ENCODE measurements at regions not wholly inside any gene's neighbourhood (a gene's known extent, or its start where the extent isn't known, plus 50 kb on each side); places are given as distances from the start of the nearest gene placed in this dataset.

DNA sequence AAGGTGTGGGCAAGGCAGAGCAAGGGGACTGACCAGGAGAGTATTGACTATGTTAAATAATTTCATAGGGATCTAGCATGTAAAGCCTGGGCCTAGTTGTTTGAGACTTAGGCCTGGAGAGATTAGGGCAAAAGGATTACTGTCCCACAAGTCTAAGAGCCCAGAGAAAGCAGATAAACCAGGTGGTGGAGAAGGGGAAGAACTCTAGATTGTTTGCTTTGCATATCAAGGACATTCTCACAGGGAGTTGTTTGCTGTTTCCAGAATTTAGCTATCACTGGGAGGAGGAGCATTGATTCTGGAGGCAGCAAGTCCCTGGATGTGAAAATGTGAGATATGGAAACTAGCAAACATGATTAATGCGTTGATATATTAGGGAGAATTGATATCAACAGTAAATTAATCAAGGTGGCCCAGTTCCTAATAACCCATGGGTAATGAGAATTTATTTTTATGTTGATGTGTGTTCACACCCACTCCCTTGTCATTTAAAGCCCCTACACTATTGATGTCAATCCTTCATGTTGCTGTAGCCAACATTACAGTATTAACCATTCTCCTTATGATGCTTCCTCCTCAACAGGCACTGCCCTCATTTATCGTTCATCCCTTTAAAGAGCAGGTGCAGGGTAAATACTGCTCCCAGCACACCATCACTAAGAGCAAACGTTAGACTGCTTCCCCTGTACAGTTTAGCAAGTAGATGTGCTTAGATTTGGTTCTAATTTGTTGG, 1666.7 kb upstream of the FLRT2 start:
- Mint-ChIP-seq H3K9me3 (ENCODE audit: unreplicated experiment) (no peaks in the 10 kb centered on the region), H3K4me3 (ENCODE audit: unreplicated experiment) (no peak overlapping the region), H3K4me1 (ENCODE audit: low read depth, unreplicated experiment) (no peaks in the 10 kb centered on the region), H3K36me3 (ENCODE audit: insufficient read depth, unreplicated experiment) (no peaks in the 10 kb centered on the region), H3K27me3 (ENCODE audit: insufficient read depth, unreplicated experiment) (no peaks in the 10 kb centered on the region), H3K27ac (ENCODE audit: unreplicated experiment) (no peak overlapping the region)
- POLR2A ChIA-PET: no interaction called here
- BruUV-seq (replicated peaks): no TSS peak
- CTCF ChIA-PET: no interaction called here
- Histone ChIP-seq H3K4me3 (ENCODE audit: low read depth, low read length) (no peak overlapping the region), H3K27me3 (replicated peaks; ENCODE audit: control insufficient read depth, insufficient read depth, low read length) (no peaks in the 10 kb centered on the region), H3K4me1 (peaks cover 8% of the 10 kb centered on the region; the same call in 1 of the 2 replicates), H3K36me3 (ENCODE audit: control insufficient read depth, insufficient read depth, low read length) (no peaks in the 10 kb centered on the region), H3K9me3 (no peaks in the 10 kb centered on the region)
- DNase-seq: no peak
- TF ChIP-seq, protein P1, sequence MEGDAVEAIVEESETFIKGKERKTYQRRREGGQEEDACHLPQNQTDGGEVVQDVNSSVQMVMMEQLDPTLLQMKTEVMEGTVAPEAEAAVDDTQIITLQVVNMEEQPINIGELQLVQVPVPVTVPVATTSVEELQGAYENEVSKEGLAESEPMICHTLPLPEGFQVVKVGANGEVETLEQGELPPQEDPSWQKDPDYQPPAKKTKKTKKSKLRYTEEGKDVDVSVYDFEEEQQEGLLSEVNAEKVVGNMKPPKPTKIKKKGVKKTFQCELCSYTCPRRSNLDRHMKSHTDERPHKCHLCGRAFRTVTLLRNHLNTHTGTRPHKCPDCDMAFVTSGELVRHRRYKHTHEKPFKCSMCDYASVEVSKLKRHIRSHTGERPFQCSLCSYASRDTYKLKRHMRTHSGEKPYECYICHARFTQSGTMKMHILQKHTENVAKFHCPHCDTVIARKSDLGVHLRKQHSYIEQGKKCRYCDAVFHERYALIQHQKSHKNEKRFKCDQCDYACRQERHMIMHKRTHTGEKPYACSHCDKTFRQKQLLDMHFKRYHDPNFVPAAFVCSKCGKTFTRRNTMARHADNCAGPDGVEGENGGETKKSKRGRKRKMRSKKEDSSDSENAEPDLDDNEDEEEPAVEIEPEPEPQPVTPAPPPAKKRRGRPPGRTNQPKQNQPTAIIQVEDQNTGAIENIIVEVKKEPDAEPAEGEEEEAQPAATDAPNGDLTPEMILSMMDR (IDR thresholded peaks at IDR 0.05; ENCODE audit: insufficient read depth in 1 of 2, low read depth in 1 of 2, low read length in 1 of 2, severe bottlenecking in 1 of 2, unreplicated experiment in 1 of 2): no peak
- intact Hi-C loops (cut with micrococcal nuclease; ENCODE audit: unreplicated experiment): no loop called here

DNA sequence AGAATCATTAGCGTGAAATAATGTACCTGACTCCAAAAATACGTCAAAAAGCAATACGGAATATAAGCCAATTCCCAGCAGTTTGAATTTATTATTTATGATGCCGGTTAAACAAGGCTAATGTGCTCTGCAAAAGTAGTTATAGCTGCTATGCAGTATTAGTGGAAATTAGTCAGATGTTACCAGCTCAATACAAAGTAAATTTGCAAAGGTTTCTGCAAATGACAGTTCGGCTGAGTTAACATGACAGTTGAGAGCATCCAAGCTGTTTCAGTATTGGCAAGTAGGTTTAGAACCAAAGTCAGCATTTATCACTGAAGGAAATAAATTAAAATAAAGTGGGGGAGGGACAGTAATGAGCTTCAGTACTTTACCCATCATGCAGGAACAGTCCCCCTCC, 1665.8 kb upstream of the FLRT2 start:
- H3K27me3 ChIP-seq (replicated peaks; ENCODE audit: control insufficient read depth, insufficient read depth, low read length): no peaks in the 10 kb centered on the region
- DNase-seq: no peak
- TF ChIP-seq, protein P1 (IDR thresholded peaks at IDR 0.05; ENCODE audit: insufficient read depth in 1 of 2, low read depth in 1 of 2, low read length in 1 of 2, severe bottlenecking in 1 of 2, unreplicated experiment in 1 of 2): no peak
- Mint-ChIP-seq H3K27ac (ENCODE audit: unreplicated experiment) (no peak overlapping the region), H3K4me1 (ENCODE audit: low read depth, unreplicated experiment) (no peaks in the 10 kb centered on the region), H3K27me3 (ENCODE audit: insufficient read depth, unreplicated experiment) (no peaks in the 10 kb centered on the region), H3K9me3 (ENCODE audit: unreplicated experiment) (no peaks in the 10 kb centered on the region), H3K4me3 (ENCODE audit: unreplicated experiment) (no peak overlapping the region), H3K36me3 (ENCODE audit: insufficient read depth, unreplicated experiment) (no peaks in the 10 kb centered on the region)
- H3K4me1 ChIP-seq: peaks cover 8% of the 10 kb centered on the region; the same call in 1 of the 2 replicates
- CTCF ChIA-PET: no interaction called here
- POLR2A ChIA-PET: no interaction called here
- intact Hi-C loops (cut with micrococcal nuclease; ENCODE audit: unreplicated experiment): no loop called here
- BruUV-seq (replicated peaks): no TSS peak
- no peak overlapping the region for H3K4me3 ChIP-seq (ENCODE audit: low read depth, low read length)
- H3K36me3 ChIP-seq (ENCODE audit: control insufficient read depth, insufficient read depth, low read length): no peaks in the 10 kb centered on the region
- no peaks in the 10 kb centered on the region for H3K9me3 ChIP-seq

DNA sequence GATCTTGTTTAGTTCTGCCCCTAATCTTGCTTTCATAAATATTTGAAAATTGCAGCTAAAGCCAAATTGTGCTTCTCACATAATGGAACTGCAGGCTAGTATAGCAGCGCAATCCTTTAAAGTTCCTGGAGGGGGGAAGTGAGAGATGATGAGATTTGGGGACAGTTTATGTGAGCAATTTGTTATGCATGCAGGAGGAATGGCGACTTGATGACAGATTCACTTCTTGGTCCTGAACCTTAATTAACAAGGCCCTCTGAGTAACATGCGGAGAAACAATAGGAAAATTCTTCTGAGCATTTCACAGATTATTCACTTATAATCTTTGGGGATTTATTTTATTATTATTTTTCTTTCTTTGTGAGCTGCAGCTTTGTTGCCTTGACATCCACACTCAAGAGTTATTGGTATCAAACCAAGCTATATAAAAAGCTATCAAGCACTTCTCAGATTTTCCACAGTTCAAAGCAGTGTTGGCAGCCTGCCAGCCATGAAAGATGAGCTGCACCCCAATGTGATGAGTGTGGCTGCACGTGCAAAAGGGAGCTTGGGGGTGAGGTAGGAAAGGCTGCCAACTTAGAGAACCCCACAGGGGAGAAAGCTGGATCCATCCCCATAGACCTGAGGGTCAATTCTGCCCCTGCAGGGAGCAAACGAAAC, 1662.2 kb upstream of the FLRT2 start:
- H3K27me3 Mint-ChIP-seq (ENCODE audit: insufficient read depth, unreplicated experiment): no peaks in the 10 kb centered on the region
- no peaks in the 10 kb centered on the region for H3K9me3 ChIP-seq
- no peaks in the 10 kb centered on the region for H3K4me1 Mint-ChIP-seq (ENCODE audit: low read depth, unreplicated experiment)
- H3K4me3 Mint-ChIP-seq (ENCODE audit: unreplicated experiment): no peak overlapping the region
- H3K27ac Mint-ChIP-seq (ENCODE audit: unreplicated experiment): no peak overlapping the region
- H3K4me1 ChIP-seq: peaks cover 6% of the 10 kb centered on the region; the same call in 1 of the 2 replicates
- POLR2A ChIA-PET: no interaction called here
- H3K9me3 Mint-ChIP-seq (ENCODE audit: unreplicated experiment): no peaks in the 10 kb centered on the region
- TF ChIP-seq, protein P1 (IDR thresholded peaks at IDR 0.05; ENCODE audit: insufficient read depth in 1 of 2, low read depth in 1 of 2, low read length in 1 of 2, severe bottlenecking in 1 of 2, unreplicated experiment in 1 of 2): no peak
- H3K36me3 Mint-ChIP-seq (ENCODE audit: insufficient read depth, unreplicated experiment): no peaks in the 10 kb centered on the region
- no peaks in the 10 kb centered on the region for H3K36me3 ChIP-seq (ENCODE audit: control insufficient read depth, insufficient read depth, low read length)
- H3K27me3 ChIP-seq (replicated peaks; ENCODE audit: control insufficient read depth, insufficient read depth, low read length): no peaks in the 10 kb centered on the region
- intact Hi-C loops (cut with micrococcal nuclease; ENCODE audit: unreplicated experiment): no loop called here
- CTCF ChIA-PET: no interaction called here
- no peak for DNase-seq
- BruUV-seq (replicated peaks): no TSS peak
- no peak overlapping the region for H3K4me3 ChIP-seq (ENCODE audit: low read depth, low read length)

All from Caco-2 (cell line).